Liver (tissue), 8 donors: ENCODE measurements at regions not wholly inside any gene's neighbourhood (a gene's known extent, or its start where the extent isn't known, plus 50 kb on each side); places are given as distances from the start of the nearest gene placed in this dataset.

ENCODE experiments used
- DNase-seq: peaks from one replicate; pipeline ENCODE4 v3.0.0-alpha.2; 2017; ENCODE audit warnings: low spot score
- H3K27ac ChIP-seq, 2 donors: one replicate each; pipeline ENCODE4 v1.7.0; 2013; ENCODE audit warnings: inconsistent platforms in 2 of 2, low read length in 2 of 2, control low read depth in 1 of 2, low read depth in 1 of 2, mild to moderate bottlenecking in 1 of 2
- H3K27me3 ChIP-seq, 4 donors: one replicate each; pipeline versions ENCODE4 v1.6.1 to v1.7.0; 2013; ENCODE audit warnings: low read length in 3 of 4, inconsistent platforms in 1 of 4, mild to moderate bottlenecking in 1 of 4, moderate library complexity in 1 of 4; ENCODE audit not compliant: control insufficient read depth in 4 of 4, insufficient read depth in 4 of 4
- H3K36me3 ChIP-seq, 4 donors: one replicate each; pipeline versions ENCODE4 v1.6.1 to v1.7.0; 2013; ENCODE audit warnings: low read length in 3 of 4, mild to moderate bottlenecking in 3 of 4, low read depth in 1 of 4, moderate library complexity in 1 of 4; ENCODE audit not compliant: control insufficient read depth in 4 of 4, insufficient read depth in 3 of 4
- H3K4me1 ChIP-seq, 4 donors: one replicate each; pipeline versions ENCODE4 v1.6.1 to v1.7.0; 2013; ENCODE audit warnings: low read length in 3 of 4, mild to moderate bottlenecking in 3 of 4, moderate library complexity in 1 of 4; ENCODE audit not compliant: control insufficient read depth in 4 of 4, insufficient read depth in 4 of 4
- H3K4me3 ChIP-seq, 3 donors: one replicate each; pipeline versions ENCODE4 v1.6.1 to v1.7.0; 2013; ENCODE audit warnings: low read length in 3 of 3, control low read depth in 1 of 3, low read depth in 1 of 3, mild to moderate bottlenecking in 1 of 3
- H3K9ac ChIP-seq, 2 donors: one replicate each; pipeline ENCODE4 v1.7.0; 2013; ENCODE audit warnings: low read length in 2 of 2, mild to moderate bottlenecking in 2 of 2, moderate library complexity in 2 of 2, control low read depth in 1 of 2, low read depth in 1 of 2
- H3K9me3 ChIP-seq, 4 donors: one replicate each; pipeline versions ENCODE4 v1.6.1 to v1.7.0; 2013; ENCODE audit warnings: low read length in 3 of 4; ENCODE audit not compliant: control insufficient read depth in 4 of 4
- ATF3 ChIP-seq: IDR thresholded peaks from 2 replicates; pipeline ENCODE4 v1.6.1; 2016; ENCODE audit warnings: antibody characterized with exemption
- CTCF ChIP-seq: fragments of 150-350 bp; IDR thresholded peaks from 2 replicates; pipeline ENCODE4 v1.5.1; 2017; ENCODE audit warnings: improper control_type of control experiment, low read depth, low read length; ENCODE audit not compliant: missing input control
- EGR1 ChIP-seq, 2 donors: IDR thresholded peaks; 2 replicates each; pipeline ENCODE4 v1.6.1; 2016 to 2018; ENCODE audit warnings: antibody characterized with exemption in 2 of 2, low read depth in 2 of 2
- FOXA1 ChIP-seq: IDR thresholded peaks from 2 replicates; pipeline ENCODE4 v1.6.1; 2016; ENCODE audit warnings: antibody characterized with exemption
- FOXA2 ChIP-seq: IDR thresholded peaks from 2 replicates; pipeline ENCODE4 v1.6.1; 2016; ENCODE audit warnings: antibody characterized with exemption
- GABPA ChIP-seq, 2 donors: IDR thresholded peaks in 1 of 2; conservative IDR thresholded peaks in 1 of 2; 2 replicates each; pipeline ENCODE4 v1.6.1; 2016; ENCODE audit warnings: antibody characterized with exemption in 2 of 2, mild to moderate bottlenecking in 1 of 2, moderate library complexity in 1 of 2
- HNF4A ChIP-seq, 2 donors: conservative IDR thresholded peaks; 2 replicates each; pipeline ENCODE4 v1.6.1; 2016; ENCODE audit warnings: antibody characterized with exemption in 2 of 2, mild to moderate bottlenecking in 2 of 2
- HNF4G ChIP-seq: IDR thresholded peaks from 2 replicates; pipeline ENCODE4 v1.6.1; 2016; ENCODE audit warnings: antibody characterized with exemption
- JUND ChIP-seq, 2 donors: IDR thresholded peaks; 2 replicates each; pipeline ENCODE4 v1.6.1; 2016; ENCODE audit warnings: antibody characterized with exemption in 2 of 2
- MAX ChIP-seq: IDR thresholded peaks from 2 replicates; pipeline ENCODE4 v1.6.1; 2016; ENCODE audit warnings: antibody characterized with exemption
- NR2F2 ChIP-seq: IDR thresholded peaks from 2 replicates; pipeline ENCODE4 v1.6.1; 2016; ENCODE audit warnings: antibody characterized with exemption
- RAD21 ChIP-seq, 2 donors: IDR thresholded peaks; 2 replicates each; pipeline ENCODE4 v1.6.1; 2016; ENCODE audit warnings: antibody characterized with exemption in 2 of 2, mild to moderate bottlenecking in 2 of 2
- REST ChIP-seq: IDR thresholded peaks from 2 replicates; pipeline ENCODE4 v1.6.1; 2016; ENCODE audit warnings: antibody characterized with exemption, mild to moderate bottlenecking
- SP1 ChIP-seq: IDR thresholded peaks from 2 replicates; pipeline ENCODE4 v1.6.1; 2018; ENCODE audit warnings: antibody characterized with exemption, mild to moderate bottlenecking
- TAF1 ChIP-seq: conservative IDR thresholded peaks from 2 replicates; pipeline ENCODE4 v1.6.1; 2016; ENCODE audit warnings: antibody characterized with exemption, mild to moderate bottlenecking
- YY1 ChIP-seq: IDR thresholded peaks from 2 replicates; pipeline ENCODE4 v1.6.1; 2016; ENCODE audit warnings: antibody characterized with exemption, mild to moderate bottlenecking
- ZBTB33 ChIP-seq: IDR thresholded peaks from 2 replicates; pipeline ENCODE4 v1.6.1; 2016; ENCODE audit warnings: antibody characterized with exemption
- WGBS: extraction: QIAGEN DNeasy Blood & Tissue Kit; methylation state at CpG from one replicate; pipeline ENCODE4 v1.1.7; 2013; 5-methylcytosine and 5-hydroxymethylcytosine counted together
- donor health status: healthy.
- donor health status: healthy.
- donor health status: healthy.
- donor health status: healthy.
- donor health status: healthy.

- Histone ChIP-seq H3K4me3 (no peak overlapping the region), H3K27me3 (no peaks in the 10 kb centered on the region), H3K36me3 (no peaks in the 10 kb centered on the region), H3K9ac (no peak overlapping the region), H3K9me3 (no peaks in the 10 kb centered on the region), H3K27ac (no peak overlapping the region), H3K4me1 (no peaks in the 10 kb centered on the region)
- WGBS, result 71% methylated on average over 7 of the region's 7 CpGs
- no peak for TF ChIP-seq EGR1 (IDR thresholded peaks at IDR 0.05; ENCODE audit: low read depth in 2 of 2)
- TF ChIP-seq YY1, result no peak
- TF ChIP-seq HNF4G, result no peak
- no peak for TF ChIP-seq NR2F2
- TF ChIP-seq GABPA (IDR thresholded peaks at IDR 0.05 in 1 of 2, conservative IDR thresholded peaks at IDR 0.05 in 1 of 2), result no peak
- no peak for DNase-seq
Observed at GRCh38 chr6:87869064-87869905, 167.3 kb upstream of the AKIRIN2 start.

- Histone ChIP-seq H3K27ac (no peak overlapping the region), H3K27me3 (no peaks in the 10 kb centered on the region), H3K4me1 (no peaks in the 10 kb centered on the region), H3K36me3 (no peaks in the 10 kb centered on the region), H3K4me3 (no peak overlapping the region), H3K9ac (no peak overlapping the region), H3K9me3 (peaks cover 0 to 2% (median 0%) of the 10 kb centered on the region in 4 donors)
- TF ChIP-seq GABPA (IDR thresholded peaks at IDR 0.05 in 1 of 2, conservative IDR thresholded peaks at IDR 0.05 in 1 of 2) (no peak), EGR1 (IDR thresholded peaks at IDR 0.05; ENCODE audit: low read depth in 2 of 2) (no peak), JUND (IDR thresholded peaks at IDR 0.05) (no peak), ATF3 (no peak), SP1 (no peak), FOXA1 (no peak), YY1 (no peak), TAF1 (no peak), RAD21 (IDR thresholded peaks at IDR 0.05) (no peak), ZBTB33 (no peak), HNF4G (no peak), CTCF (no peak)
- WGBS, result 95% methylated on average over 2 of the region's 2 CpGs
- no peak for DNase-seq
Observed at GRCh38 chr6:87860902-87861301, 158.9 kb upstream of the AKIRIN2 start.

GRCh38 chr6:87858440-87858839, 156.4 kb upstream of the AKIRIN2 start:
- Histone ChIP-seq H3K4me3 (no peak overlapping the region), H3K27ac (no peak overlapping the region), H3K9ac (no peak overlapping the region), H3K36me3 (no peaks in the 10 kb centered on the region), H3K27me3 (no peaks in the 10 kb centered on the region), H3K4me1 (no peaks in the 10 kb centered on the region), H3K9me3 (peaks cover 0 to 2% (median 0%) of the 10 kb centered on the region in 4 donors)
- no peak for DNase-seq
- WGBS, result 74% methylated on average over 1 of the region's 1 CpG
- TF ChIP-seq HNF4G, result no peak
- no peak for TF ChIP-seq SP1
- TF ChIP-seq ZBTB33, result no peak
- no peak for TF ChIP-seq HNF4A (conservative IDR thresholded peaks at IDR 0.05)
- no peak for TF ChIP-seq REST
- TF ChIP-seq GABPA (IDR thresholded peaks at IDR 0.05 in 1 of 2, conservative IDR thresholded peaks at IDR 0.05 in 1 of 2), result no peak
- no peak for TF ChIP-seq MAX
- no peak for TF ChIP-seq FOXA2
- TF ChIP-seq RAD21 (IDR thresholded peaks at IDR 0.05), result no peak
